HCT116 (cell line): ENCODE measurements at regions not wholly inside any gene's neighbourhood (a gene's known extent, or its start where the extent isn't known, plus 50 kb on each side); places are given as distances from the start of the nearest gene placed in this dataset.

Experiments
- ATAC-seq: fragments of 200-7000 bp; cut with Tn5 transposase; 2 replicates; pipeline ENCODE4 v1.9.1; 2020; ENCODE audit warnings: mild to moderate bottlenecking, moderate library complexity
- BruUV-seq: library from RNA; stranded (reverse); fragments of 400-500 nt; replicated peaks from 2 replicates; lab custom pipeline; 2021; lab: Mats Ljungman, UMichigan
- CTCF ChIA-PET: fragments of 300-600 bp; sonication (Branson Sonifier 250); formaldehyde crosslinking; loops from one replicate; lab custom pipeline; 2021; ENCODE audit warnings: antibody characterized with exemption; lab: Charles Lee
- POLR2A ChIA-PET: fragments of 300-600, 350-600 bp; sonication (Branson Sonifier 250); formaldehyde crosslinking; loops from one replicate; lab custom pipeline; 2021; ENCODE audit warnings: antibody characterized with exemption; lab: Charles Lee
- RAD21 ChIA-PET, 2 experiments: fragments of 300-600 bp; sonication (Branson Sonifier 250); formaldehyde crosslinking; loops; one replicate each; lab custom pipeline; 2023; ENCODE audit warnings: low total read pairs in 2 of 2; ENCODE audit not compliant: uncharacterized antibody in 2 of 2, unreplicated experiment in 2 of 2, low non-redundant PET in 1 of 2; lab: Charles Lee
- DNase-seq: peaks from one replicate; pipeline ENCODE4 v3.0.0-alpha.2; 2010; ENCODE audit warnings: low read depth, low spot score
- H2AFZ ChIP-seq: fragments of 200-600 bp; shearing (Covaris generic), sonication (generic); 2 replicates; pipeline ENCODE4 v1.6.1; 2017; ENCODE audit warnings: low read depth, mixed run types, mixed read lengths, antibody characterized with exemption, low read length; ENCODE audit not compliant: poor library complexity, severe bottlenecking
- H3K27ac ChIP-seq: 2 replicates; pipeline ENCODE4 v1.5.1; 2012; ENCODE audit warnings: low read depth, low read length
- H3K27me3 ChIP-seq: fragments of 200-600 bp; sonication (generic); 2 replicates; pipeline ENCODE4 v1.6.1; 2016; ENCODE audit warnings: mixed run types, low read length, mixed read lengths; ENCODE audit not compliant: insufficient read depth
- H3K36me3 ChIP-seq, 2 experiments: fragments of 200-500 bp in 1 of 2; fragments of 200-600 bp in 1 of 2; sonication (Bioruptor generic) in 1 of 2; sonication (generic) in 1 of 2; 2 replicates each; pipeline versions ENCODE4 v1.5.1 to v1.6.1; 2014 to 2016; ENCODE audit warnings: low read length in 2 of 2, inconsistent platforms in 1 of 2, mixed read lengths in 1 of 2, mixed run types in 1 of 2; ENCODE audit not compliant: insufficient read depth in 2 of 2, control insufficient read depth in 1 of 2
- H3K4me1 ChIP-seq, 2 experiments: fragments of 200-600 bp in 1 of 2; sonication (generic) in 1 of 2; 2 replicates each; pipeline versions ENCODE4 v1.5.1 to v1.6.1; 2012 to 2017; ENCODE audit warnings: low read length in 2 of 2, inconsistent platforms in 1 of 2, mild to moderate bottlenecking in 1 of 2, mixed read lengths in 1 of 2, mixed run types in 1 of 2, moderate library complexity in 1 of 2; ENCODE audit not compliant: insufficient read depth in 2 of 2, control insufficient read depth in 1 of 2
- H3K4me2 ChIP-seq: fragments of 200-600 bp; sonication (generic); 2 replicates; pipeline ENCODE4 v1.6.1; 2017; ENCODE audit warnings: mixed run types, low read length, mixed read lengths
- H3K4me3 ChIP-seq, 2 experiments: fragments of 200-600 bp in 1 of 2; sonication (generic) in 1 of 2; replicated peaks in 1 of 2; 2 replicates each; pipeline ENCODE4 v1.5.1; 2011 to 2016; ENCODE audit warnings: low read length in 2 of 2, control low read depth in 1 of 2, low read depth in 1 of 2, mild to moderate bottlenecking in 1 of 2, mixed read lengths in 1 of 2, mixed run types in 1 of 2
- H3K79me2 ChIP-seq: fragments of 200-600 bp; sonication (generic); 2 replicates; pipeline ENCODE4 v1.6.1; 2017; ENCODE audit warnings: mild to moderate bottlenecking, mixed run types, low read length, moderate library complexity, mixed read lengths; ENCODE audit not compliant: insufficient read depth
- H3K9ac ChIP-seq: fragments of 200-600 bp; sonication (generic); 2 replicates; pipeline ENCODE4 v1.6.1; 2016; ENCODE audit warnings: low read length, mixed read lengths
- H3K9me2 ChIP-seq: fragments of 200-600 bp; sonication (generic), shearing (Covaris generic); 2 replicates; pipeline ENCODE4 v1.6.1; 2017; ENCODE audit warnings: mixed run types, mild to moderate bottlenecking, moderate library complexity; ENCODE audit not compliant: insufficient read depth
- H3K9me3 ChIP-seq, 2 experiments: fragments of 200-500 bp in 1 of 2; fragments of 200-600 bp in 1 of 2; sonication (Bioruptor generic) in 1 of 2; sonication (generic) in 1 of 2; 2 replicates each; pipeline ENCODE4 v1.6.1; 2014 to 2017; ENCODE audit warnings: low read length in 2 of 2, mixed read lengths in 2 of 2, inconsistent platforms in 1 of 2, low read depth in 1 of 2, mild to moderate bottlenecking in 1 of 2, mixed run types in 1 of 2, moderate library complexity in 1 of 2; ENCODE audit not compliant: control insufficient read depth in 1 of 2, insufficient read depth in 1 of 2
- H4K20me1 ChIP-seq: fragments of 200-600 bp; sonication (generic), shearing (Covaris generic); 2 replicates; pipeline ENCODE4 v1.6.1; 2017; ENCODE audit warnings: mixed run types, mild to moderate bottlenecking, moderate library complexity; ENCODE audit not compliant: insufficient read depth
- CEBPB ChIP-seq: IDR thresholded peaks from 2 replicates; pipeline ENCODE4 v1.6.1; 2012; ENCODE audit warnings: low read depth
- EGR1 ChIP-seq: IDR thresholded peaks from 2 replicates; pipeline ENCODE4 v1.6.1; 2012; ENCODE audit warnings: low read depth
- ELF1 ChIP-seq: IDR thresholded peaks from 2 replicates; pipeline ENCODE4 v1.6.1; 2012; ENCODE audit warnings: low read depth, borderline replicate concordance
- EZH2 ChIP-seq: fragments of 200-600 bp; sonication (generic); IDR thresholded peaks from 2 replicates; pipeline ENCODE4 v1.6.1; 2017; ENCODE audit warnings: antibody characterized with exemption, mixed run types
- EZH2phosphoT487 ChIP-seq: fragments of 200-600 bp; IDR thresholded peaks from 2 replicates; pipeline ENCODE4 v1.6.1; 2018; ENCODE audit warnings: antibody characterized with exemption, borderline replicate concordance
- FOSL1 ChIP-seq: IDR thresholded peaks from 2 replicates; pipeline ENCODE4 v1.6.1; 2012; ENCODE audit warnings: low read depth
- JUND ChIP-seq: IDR thresholded peaks from 2 replicates; pipeline ENCODE4 v1.6.1; 2012
- POLR2A ChIP-seq: IDR thresholded peaks from 2 replicates; pipeline ENCODE4 v1.7.0; 2011; ENCODE audit warnings: borderline replicate concordance; ENCODE audit not compliant: insufficient read depth, insufficient read length; ENCODE audit errors: extremely low read depth
- POLR2AphosphoS5 ChIP-seq: IDR thresholded peaks from 2 replicates; pipeline ENCODE4 v1.6.1; 2011; ENCODE audit warnings: mild to moderate bottlenecking, low read depth, low read length, moderate library complexity
- RAD21 ChIP-seq: IDR thresholded peaks from 2 replicates; pipeline ENCODE4 v1.6.1; 2012; ENCODE audit warnings: low read depth, mild to moderate bottlenecking
- TCF7L2 ChIP-seq: IDR thresholded peaks from 2 replicates; pipeline ENCODE4 v1.7.0; 2011; ENCODE audit warnings: borderline replicate concordance, inconsistent platforms; ENCODE audit not compliant: insufficient read depth, insufficient read length; ENCODE audit errors: extremely low read depth
- YY1 ChIP-seq: IDR thresholded peaks from 2 replicates; pipeline ENCODE4 v1.6.1; 2011; ENCODE audit warnings: low read length, low read depth, moderate library complexity, mild to moderate bottlenecking; ENCODE audit not compliant: insufficient replicate concordance; ENCODE audit errors: extremely low read depth
- ZNF274 ChIP-seq: fragments of 200-500 bp; sonication (Bioruptor generic); IDR thresholded peaks from 2 replicates; pipeline ENCODE4 v1.6.1; 2014; ENCODE audit warnings: mild to moderate bottlenecking, low read depth, low read length, inconsistent platforms
- intact Hi-C: fragments of 100-400 bp; cut with micrococcal nuclease; formaldehyde crosslinking; loops from 2 replicates; pipeline ENCODE4 v1.10.0; 2022
- TF ChIP-seq, protein P1 (sequence below): IDR thresholded peaks from 2 replicates; pipeline ENCODE4 v1.6.1; 2012; ENCODE audit warnings: low read depth
- TF ChIP-seq, protein P2 (sequence below): IDR thresholded peaks from 2 replicates; pipeline ENCODE4 v1.6.1; 2011; ENCODE audit warnings: mild to moderate bottlenecking, low read length, moderate library complexity; ENCODE audit not compliant: insufficient replicate concordance; ENCODE audit errors: extremely low read depth

DNA sequence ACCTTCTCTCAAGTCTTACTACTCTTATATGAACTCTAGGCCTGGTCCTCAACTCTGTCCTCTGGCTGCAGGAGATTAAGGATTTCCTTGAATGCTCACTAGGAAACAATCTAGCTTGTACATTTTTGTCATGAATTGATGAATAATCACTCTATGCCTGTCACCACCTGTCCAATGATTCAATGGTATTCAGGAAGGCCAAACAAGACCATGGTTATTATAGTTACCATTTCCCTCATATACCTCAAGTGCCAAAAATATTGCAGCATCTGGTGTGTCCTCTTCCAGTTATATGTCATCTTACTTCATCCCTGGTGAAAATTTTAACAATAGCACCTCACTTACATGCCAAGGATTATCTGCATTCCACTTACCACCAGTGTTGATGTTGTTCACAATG is 179.0 kb upstream of the MOCS2 start:
- no peaks in the 10 kb centered on the region for H3K27me3 ChIP-seq
- ChIA-PET POLR2A (no interaction called here), RAD21 (no interaction called here), CTCF (no interaction called here)
- no peaks in the 10 kb centered on the region for H3K9me2 ChIP-seq
- BruUV-seq, result no TSS peak
- H2AFZ ChIP-seq, result no peak overlapping the region
- no peak overlapping the region for H3K9ac ChIP-seq
- H3K27ac ChIP-seq, result no peak overlapping the region
- H3K4me1 ChIP-seq, result no peaks in the 10 kb centered on the region
- no peaks in the 10 kb centered on the region for H4K20me1 ChIP-seq
- H3K4me3 ChIP-seq, result no peak overlapping the region
- TF ChIP-seq POLR2AphosphoS5, result no peak
- TF ChIP-seq CEBPB, result no peak
- no peak for TF ChIP-seq FOSL1
- no peak for TF ChIP-seq ELF1
- TF ChIP-seq TCF7L2, result no peak
- no peak for TF ChIP-seq EZH2
- TF ChIP-seq YY1, result no peak
- no peak for TF ChIP-seq JUND
- no peak for TF ChIP-seq EZH2phosphoT487
- TF ChIP-seq, protein P1, sequence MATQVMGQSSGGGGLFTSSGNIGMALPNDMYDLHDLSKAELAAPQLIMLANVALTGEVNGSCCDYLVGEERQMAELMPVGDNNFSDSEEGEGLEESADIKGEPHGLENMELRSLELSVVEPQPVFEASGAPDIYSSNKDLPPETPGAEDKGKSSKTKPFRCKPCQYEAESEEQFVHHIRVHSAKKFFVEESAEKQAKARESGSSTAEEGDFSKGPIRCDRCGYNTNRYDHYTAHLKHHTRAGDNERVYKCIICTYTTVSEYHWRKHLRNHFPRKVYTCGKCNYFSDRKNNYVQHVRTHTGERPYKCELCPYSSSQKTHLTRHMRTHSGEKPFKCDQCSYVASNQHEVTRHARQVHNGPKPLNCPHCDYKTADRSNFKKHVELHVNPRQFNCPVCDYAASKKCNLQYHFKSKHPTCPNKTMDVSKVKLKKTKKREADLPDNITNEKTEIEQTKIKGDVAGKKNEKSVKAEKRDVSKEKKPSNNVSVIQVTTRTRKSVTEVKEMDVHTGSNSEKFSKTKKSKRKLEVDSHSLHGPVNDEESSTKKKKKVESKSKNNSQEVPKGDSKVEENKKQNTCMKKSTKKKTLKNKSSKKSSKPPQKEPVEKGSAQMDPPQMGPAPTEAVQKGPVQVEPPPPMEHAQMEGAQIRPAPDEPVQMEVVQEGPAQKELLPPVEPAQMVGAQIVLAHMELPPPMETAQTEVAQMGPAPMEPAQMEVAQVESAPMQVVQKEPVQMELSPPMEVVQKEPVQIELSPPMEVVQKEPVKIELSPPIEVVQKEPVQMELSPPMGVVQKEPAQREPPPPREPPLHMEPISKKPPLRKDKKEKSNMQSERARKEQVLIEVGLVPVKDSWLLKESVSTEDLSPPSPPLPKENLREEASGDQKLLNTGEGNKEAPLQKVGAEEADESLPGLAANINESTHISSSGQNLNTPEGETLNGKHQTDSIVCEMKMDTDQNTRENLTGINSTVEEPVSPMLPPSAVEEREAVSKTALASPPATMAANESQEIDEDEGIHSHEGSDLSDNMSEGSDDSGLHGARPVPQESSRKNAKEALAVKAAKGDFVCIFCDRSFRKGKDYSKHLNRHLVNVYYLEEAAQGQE, result no peak
- no peak for TF ChIP-seq ZNF274
- no peak for TF ChIP-seq POLR2A
- TF ChIP-seq RAD21, result no peak
- no peak for TF ChIP-seq EGR1
- TF ChIP-seq, protein P2, sequence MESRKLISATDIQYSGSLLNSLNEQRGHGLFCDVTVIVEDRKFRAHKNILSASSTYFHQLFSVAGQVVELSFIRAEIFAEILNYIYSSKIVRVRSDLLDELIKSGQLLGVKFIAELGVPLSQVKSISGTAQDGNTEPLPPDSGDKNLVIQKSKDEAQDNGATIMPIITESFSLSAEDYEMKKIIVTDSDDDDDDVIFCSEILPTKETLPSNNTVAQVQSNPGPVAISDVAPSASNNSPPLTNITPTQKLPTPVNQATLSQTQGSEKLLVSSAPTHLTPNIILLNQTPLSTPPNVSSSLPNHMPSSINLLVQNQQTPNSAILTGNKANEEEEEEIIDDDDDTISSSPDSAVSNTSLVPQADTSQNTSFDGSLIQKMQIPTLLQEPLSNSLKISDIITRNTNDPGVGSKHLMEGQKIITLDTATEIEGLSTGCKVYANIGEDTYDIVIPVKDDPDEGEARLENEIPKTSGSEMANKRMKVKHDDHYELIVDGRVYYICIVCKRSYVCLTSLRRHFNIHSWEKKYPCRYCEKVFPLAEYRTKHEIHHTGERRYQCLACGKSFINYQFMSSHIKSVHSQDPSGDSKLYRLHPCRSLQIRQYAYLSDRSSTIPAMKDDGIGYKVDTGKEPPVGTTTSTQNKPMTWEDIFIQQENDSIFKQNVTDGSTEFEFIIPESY, result no peak
- intact Hi-C loops, result no loop called here
- DNase-seq (no peak), ATAC-seq (no peak)
- no peak overlapping the region for H3K4me2 ChIP-seq
- H3K9me3 ChIP-seq, result no peaks in the 10 kb centered on the region
- H3K36me3 ChIP-seq, result no peaks in the 10 kb centered on the region; a peak in 1 of 4 replicates
- H3K79me2 ChIP-seq, result no peaks in the 10 kb centered on the region
